WTC11 (cell line): ENCODE measurements at regions not wholly inside any gene's neighbourhood (a gene's known extent, or its start where the extent isn't known, plus 50 kb on each side); places are given as distances from the start of the nearest gene placed in this dataset.

Experiments used
- ATAC-seq: fragments of 200-7000 bp; cut with Tn5 transposase; 2 replicates; pipeline ENCODE4 v1.10.0; 2021; ENCODE audit warnings: mild to moderate bottlenecking, moderate library complexity
- CTCF ChIA-PET: fragments of 300-600 bp; sonication (Branson Sonifier 250); formaldehyde crosslinking; loops from one replicate; lab custom pipeline; 2021; ENCODE audit warnings: antibody characterized with exemption; lab: Charles Lee
- POLR2A ChIA-PET: fragments of 350-600 bp; sonication (Branson Sonifier 250); formaldehyde crosslinking; loops from one replicate; lab custom pipeline; 2021; ENCODE audit warnings: antibody characterized with exemption; lab: Charles Lee
- DNase-seq: peaks from one replicate; pipeline ENCODE4 v3.0.0; 2021; ENCODE audit warnings: low spot score
- H3K27ac Mint-ChIP-seq: 2 replicates; pipeline ENCODE4 v1.8.0; 2021; ENCODE audit warnings: mixed read lengths
- H3K27me3 Mint-ChIP-seq: 2 replicates; pipeline ENCODE4 v1.8.0; 2021; ENCODE audit warnings: low read depth, mild to moderate bottlenecking, moderate library complexity, mixed read lengths
- H3K36me3 Mint-ChIP-seq: 2 replicates; pipeline ENCODE4 v1.8.0; 2021; ENCODE audit warnings: mixed read lengths
- H3K4me1 Mint-ChIP-seq: 2 replicates; pipeline ENCODE4 v1.8.0; 2022; ENCODE audit warnings: mixed read lengths
- H3K4me3 Mint-ChIP-seq: 2 replicates; pipeline ENCODE4 v1.8.0; 2021; ENCODE audit warnings: mild to moderate bottlenecking, moderate library complexity, mixed read lengths
- H3K9me3 Mint-ChIP-seq: 2 replicates; pipeline ENCODE4 v1.8.0; 2021; ENCODE audit warnings: mixed read lengths
- ARID4B ChIP-seq: sonication (generic); formaldehyde crosslinking; IDR thresholded peaks from 2 replicates; pipeline ENCODE4 v1.8.0; 2023; ENCODE audit warnings: missing genetic modification reagents, mild to moderate bottlenecking, borderline replicate concordance
- ATF2 ChIP-seq: sonication (generic); formaldehyde crosslinking; IDR thresholded peaks from 2 replicates; pipeline ENCODE4 v1.8.1; 2022; ENCODE audit warnings: low read depth, missing genetic modification reagents, borderline replicate concordance
- CREM ChIP-seq: sonication (generic); formaldehyde crosslinking; IDR thresholded peaks from 2 replicates; pipeline ENCODE4 v1.8.1; 2022; ENCODE audit warnings: mild to moderate bottlenecking, missing genetic modification reagents, moderate library complexity
- FOXP4 ChIP-seq: sonication (generic); formaldehyde crosslinking; IDR thresholded peaks from 2 replicates; pipeline ENCODE4 v1.8.0; 2022; ENCODE audit warnings: mild to moderate bottlenecking, missing genetic modification reagents
- HMGA2 ChIP-seq: fragments of 250-450 bp; sonication (Bioruptor Pico); IDR thresholded peaks from 2 replicates; pipeline ENCODE4 v1.4.0; 2021; ENCODE audit warnings: mild to moderate bottlenecking, moderate library complexity
- IRF1 ChIP-seq: sonication (generic); formaldehyde crosslinking; IDR thresholded peaks from 2 replicates; pipeline ENCODE4 v1.8.0; 2023; ENCODE audit warnings: missing genetic modification reagents
- MYBL2 ChIP-seq: sonication (generic); formaldehyde crosslinking; IDR thresholded peaks from 2 replicates; pipeline ENCODE4 v1.8.1; 2023; ENCODE audit warnings: mild to moderate bottlenecking, moderate library complexity, missing genetic modification reagents
- NR1H2 ChIP-seq: sonication (generic); formaldehyde crosslinking; IDR thresholded peaks from 2 replicates; pipeline ENCODE4 v1.9.0; 2021; ENCODE audit warnings: mild to moderate bottlenecking, moderate library complexity, missing genetic modification reagents
- PREB ChIP-seq: sonication (generic); formaldehyde crosslinking; IDR thresholded peaks from 2 replicates; pipeline ENCODE4 v1.8.1; 2022; ENCODE audit warnings: mild to moderate bottlenecking, missing genetic modification reagents, moderate library complexity, borderline replicate concordance
- RORB ChIP-seq: fragments of 250-450 bp; sonication (Bioruptor Pico); IDR thresholded peaks from 2 replicates; pipeline ENCODE4 v1.9.0; 2021; ENCODE audit warnings: mild to moderate bottlenecking
- SMAD3 ChIP-seq: sonication (generic); formaldehyde crosslinking; IDR thresholded peaks from 2 replicates; pipeline ENCODE4 v1.8.0; 2022; ENCODE audit warnings: missing genetic modification reagents, mild to moderate bottlenecking, borderline replicate concordance
- SP1 ChIP-seq: sonication (generic); formaldehyde crosslinking; conservative IDR thresholded peaks from 2 replicates; pipeline ENCODE4 v1.8.1; 2022; ENCODE audit warnings: missing genetic modification reagents
- STAT6 ChIP-seq: sonication (generic); formaldehyde crosslinking; conservative IDR thresholded peaks from 2 replicates; pipeline ENCODE4 v1.8.1; 2023; ENCODE audit warnings: mild to moderate bottlenecking, low read depth, missing genetic modification reagents, moderate library complexity
- TEAD4 ChIP-seq: sonication (generic); formaldehyde crosslinking; IDR thresholded peaks from 2 replicates; pipeline ENCODE4 v1.8.0; 2022; ENCODE audit warnings: mild to moderate bottlenecking, missing genetic modification reagents
- ZNF512 ChIP-seq: sonication (generic); formaldehyde crosslinking; IDR thresholded peaks from 2 replicates; pipeline ENCODE4 v1.8.1; 2022; ENCODE audit warnings: missing genetic modification reagents, borderline replicate concordance
- ZNF671 ChIP-seq: fragments of 250-450 bp; sonication (Bioruptor Pico); IDR thresholded peaks from 2 replicates; pipeline ENCODE4 v1.8.0; 2021; ENCODE audit warnings: mild to moderate bottlenecking
- ZSCAN18 ChIP-seq: fragments of 250-450 bp; sonication (Bioruptor Pico); IDR thresholded peaks from 2 replicates; pipeline ENCODE4 v2.1.2; 2022; ENCODE audit warnings: mild to moderate bottlenecking, moderate library complexity

- no peak for TF ChIP-seq ARID4B
- TF ChIP-seq SMAD3 (CRISPR knock-in tag): no peak
- no peak for TF ChIP-seq NR1H2 (CRISPR knock-in tag)
These were observed 1387.5 kb downstream of the BRD1 start (continued) for GRCh38 chr22:48440176-48440575.

GRCh38 chr22:48439560-48440135 lies 1388.0 kb downstream of the BRD1 start:
- DNase-seq: no peak
- Mint-ChIP-seq H3K9me3 (no peaks in the 10 kb centered on the region), H3K4me3 (no peak overlapping the region), H3K4me1 (no peaks in the 10 kb centered on the region; the same call in 1 of the 2 replicates), H3K27me3 (no peaks in the 10 kb centered on the region), H3K27ac (no peak overlapping the region), H3K36me3 (no peaks in the 10 kb centered on the region)
- TF ChIP-seq STAT6 (CRISPR knock-in tag) (no peak), ZSCAN18 (CRISPR knock-in tag) (no peak), PREB (CRISPR knock-in tag) (no peak), MYBL2 (CRISPR knock-in tag) (no peak), ZNF512 (no peak), FOXP4 (CRISPR knock-in tag) (no peak), SP1 (no peak), SMAD3 (CRISPR knock-in tag) (no peak), RORB (CRISPR knock-in tag) (no peak), ZNF671 (CRISPR knock-in tag) (no peak), ATF2 (CRISPR knock-in tag) (no peak), HMGA2 (CRISPR knock-in tag) (no peak), IRF1 (CRISPR knock-in tag) (no peak), TEAD4 (CRISPR knock-in tag) (no peak), CREM (CRISPR knock-in tag) (no peak)
- ATAC-seq: no peak
- POLR2A ChIA-PET: no interaction called here
- CTCF ChIA-PET: no interaction called here
